HG02884 (cell line): ENCODE measurements at regions not wholly inside any gene's neighbourhood (a gene's known extent, or its start where the extent isn't known, plus 50 kb on each side); places are given as distances from the start of the nearest gene placed in this dataset.

ENCODE experiments used
- ATAC-seq: cut with Tn5 transposase; IDR thresholded peaks from one replicate; pipeline ENCODE4 v1.9.1; 2021; ENCODE audit warnings: mild to moderate bottlenecking, moderate library complexity; ENCODE audit not compliant: unreplicated experiment

- ATAC-seq, result no peak
Observed at GRCh38 chrX:38856670-38857265, 55.5 kb downstream of the MID1IP1 start.

- ATAC-seq, result no peak
Observed at GRCh38 chrX:38857736-38858523, 56.7 kb downstream of the MID1IP1 start.

- no peak for ATAC-seq
Observed at GRCh38 chrX:38859602-38860001, 58.3 kb downstream of the MID1IP1 start.

- ATAC-seq, result peak; percentile 48
Observed at GRCh38 chrX:38860106-38861013, 59.1 kb downstream of the MID1IP1 start.

DNA sequence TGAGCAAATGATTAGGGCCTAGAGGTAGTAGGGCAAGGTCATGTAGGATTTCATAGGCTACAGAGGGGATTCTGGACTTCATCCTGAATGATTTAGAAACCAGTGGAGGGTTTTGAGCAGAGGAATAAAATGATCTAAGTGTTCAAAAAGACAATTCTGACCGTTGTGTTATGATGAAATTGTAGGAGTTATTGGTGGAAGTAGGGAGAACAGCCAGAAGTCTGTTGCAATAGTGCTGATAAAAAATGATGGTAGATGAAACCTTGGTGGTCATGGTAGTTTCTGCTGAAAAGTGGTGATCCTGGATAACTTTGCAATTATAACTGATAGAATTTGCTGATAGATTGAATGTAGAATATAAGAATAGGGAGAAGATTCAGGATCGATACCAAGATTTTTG is 60.2 kb downstream of the MID1IP1 start:
- ATAC-seq, result no peak

- ATAC-seq, result no peak
Observed at GRCh38 chrX:38862100-38862499, 60.8 kb downstream of the MID1IP1 start.

GRCh38 chrX:38864165-38864564 is 62.9 kb downstream of the MID1IP1 start:
- ATAC-seq, result no peak

DNA sequence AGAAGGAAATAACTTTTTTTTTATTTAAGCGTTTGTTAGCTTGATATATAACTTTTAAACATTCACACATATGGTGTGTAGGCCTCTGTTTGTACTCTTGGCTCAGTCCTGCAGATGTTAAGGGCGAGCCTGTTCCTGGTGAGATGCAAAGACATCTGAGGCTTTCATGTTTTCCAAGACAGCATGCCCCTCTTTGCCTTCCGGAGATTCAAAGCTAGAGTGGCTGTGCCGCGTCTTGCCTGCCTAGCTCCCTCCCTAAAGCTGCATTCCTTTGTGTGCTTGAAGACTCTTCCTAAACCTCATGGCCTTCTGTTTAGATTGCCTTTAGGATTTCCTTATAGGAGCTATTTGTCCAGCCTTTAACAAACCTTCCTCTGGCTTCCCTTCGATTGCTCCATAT is 67.1 kb downstream of the MID1IP1 start:
- ATAC-seq, result no peak

GRCh38 chrX:38868941-38869401 is 67.7 kb downstream of the MID1IP1 start:
- ATAC-seq, result no peak

DNA sequence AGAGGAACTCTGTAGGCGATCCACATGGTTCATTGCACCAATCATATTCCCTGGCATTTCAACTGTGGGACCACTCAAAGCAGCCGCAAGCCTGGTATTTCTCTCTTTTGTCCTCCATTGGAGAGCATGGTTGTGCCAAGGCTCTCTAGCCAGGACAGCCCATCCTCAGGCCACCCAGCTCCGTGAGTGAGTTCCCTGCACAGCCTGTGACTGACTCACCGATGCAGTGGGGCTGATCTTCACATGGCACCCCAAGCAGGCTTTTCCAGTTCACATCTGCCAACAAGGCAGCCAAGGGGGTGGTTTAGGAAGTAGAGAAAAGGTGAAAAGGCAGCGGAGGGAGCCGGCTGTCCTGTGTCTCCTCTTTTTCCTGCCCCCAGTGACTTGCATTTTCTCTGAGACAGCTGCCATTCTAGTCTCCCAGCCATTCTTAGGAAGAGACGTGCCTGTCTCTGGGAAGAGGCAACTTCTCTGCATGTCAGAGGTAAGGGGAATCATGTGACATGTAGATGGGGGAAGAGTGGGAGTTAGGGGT is 69.2 kb downstream of the MID1IP1 start:
- ATAC-seq, result no peak

- ATAC-seq, result no peak
Observed at GRCh38 chrX:38871129-38872029, 70.1 kb downstream of the MID1IP1 start.

DNA sequence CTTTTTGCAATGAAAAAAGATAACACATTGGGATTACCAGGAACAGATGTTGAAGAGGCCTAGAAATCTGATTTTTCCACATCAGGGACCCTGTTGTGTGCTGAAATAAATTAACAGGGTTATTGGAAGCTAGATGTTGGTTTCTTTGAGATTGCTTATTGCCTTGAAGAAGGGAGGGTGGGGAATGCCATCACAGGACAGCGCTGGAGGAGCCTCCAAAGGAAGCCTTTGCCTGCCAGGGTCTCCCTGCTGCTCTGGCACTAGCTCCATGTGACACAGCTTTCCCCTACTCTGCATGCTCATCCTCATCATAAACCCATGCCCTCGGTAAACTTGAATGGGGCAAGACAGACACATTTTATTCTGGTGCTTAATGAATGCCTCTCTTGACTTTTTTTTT is 76.1 kb downstream of the MID1IP1 start:
- ATAC-seq, result no peak

DNA sequence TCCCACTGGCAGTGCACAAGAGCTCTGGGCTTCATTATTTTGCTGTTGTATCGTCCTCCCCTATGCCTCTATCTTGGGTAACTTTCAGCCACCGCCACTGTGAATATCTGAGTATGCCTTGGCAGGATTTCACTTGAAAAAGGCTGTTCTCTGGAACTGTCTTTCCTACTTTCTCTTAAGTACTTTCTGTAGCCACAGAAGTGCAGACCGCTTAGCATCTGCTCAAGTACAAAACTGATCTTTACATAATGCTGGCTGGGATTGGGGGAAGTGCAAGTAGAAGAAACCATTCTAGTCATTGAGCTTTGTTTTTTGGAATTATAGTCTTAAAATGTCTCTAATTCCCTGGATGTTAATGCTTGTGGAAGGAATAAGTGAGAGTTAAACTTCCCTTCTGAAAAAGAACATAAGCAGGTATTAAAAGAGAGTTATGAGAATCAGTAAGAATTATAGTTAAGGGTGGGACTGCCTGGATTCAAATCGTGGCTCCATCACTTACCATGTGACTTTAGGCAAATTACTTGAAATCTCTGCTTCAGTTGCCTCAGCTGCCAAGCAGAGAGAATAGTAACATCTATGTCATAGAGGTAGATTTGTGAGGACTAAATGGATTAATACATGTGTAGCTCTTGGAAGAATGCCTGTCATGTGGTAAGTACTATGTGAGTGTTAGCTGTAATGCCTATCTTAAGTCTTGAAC is 77.5 kb downstream of the MID1IP1 start:
- no peak for ATAC-seq

DNA sequence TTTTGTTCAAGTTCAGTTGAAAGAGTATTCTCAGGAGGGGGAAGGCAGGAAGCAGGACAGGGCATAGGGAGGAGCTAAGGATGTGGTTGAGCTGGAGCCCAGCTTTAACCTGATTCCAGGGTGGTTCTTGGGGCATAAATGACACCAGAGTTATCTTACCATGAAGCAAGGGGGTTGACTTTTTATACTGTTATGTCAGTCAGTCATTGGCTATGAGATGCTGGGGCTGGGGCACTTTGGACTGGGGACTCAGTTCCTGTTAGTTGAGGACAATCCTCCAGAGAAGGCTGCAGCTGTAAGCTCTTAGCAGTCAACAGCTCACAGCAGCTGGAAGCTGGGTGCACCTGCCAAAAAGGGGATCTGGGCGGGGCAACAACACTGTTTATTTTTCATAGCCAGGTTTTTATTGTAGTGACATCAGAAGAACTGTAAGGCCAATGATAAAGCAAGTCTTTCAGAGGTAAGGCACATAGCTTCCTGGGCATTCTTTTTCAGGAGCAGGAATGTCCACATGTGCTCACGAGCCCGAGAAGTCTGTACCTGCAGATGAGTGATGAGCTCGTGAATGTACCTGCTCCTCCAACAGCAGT is 78.5 kb downstream of the MID1IP1 start:
- peak; percentile 44 for ATAC-seq

GRCh38 chrX:38880296-38880854 is 79.1 kb downstream of the MID1IP1 start:
- ATAC-seq, result no peak

GRCh38 chrX:38881066-38881465 is 79.8 kb downstream of the MID1IP1 start:
- no peak for ATAC-seq

DNA sequence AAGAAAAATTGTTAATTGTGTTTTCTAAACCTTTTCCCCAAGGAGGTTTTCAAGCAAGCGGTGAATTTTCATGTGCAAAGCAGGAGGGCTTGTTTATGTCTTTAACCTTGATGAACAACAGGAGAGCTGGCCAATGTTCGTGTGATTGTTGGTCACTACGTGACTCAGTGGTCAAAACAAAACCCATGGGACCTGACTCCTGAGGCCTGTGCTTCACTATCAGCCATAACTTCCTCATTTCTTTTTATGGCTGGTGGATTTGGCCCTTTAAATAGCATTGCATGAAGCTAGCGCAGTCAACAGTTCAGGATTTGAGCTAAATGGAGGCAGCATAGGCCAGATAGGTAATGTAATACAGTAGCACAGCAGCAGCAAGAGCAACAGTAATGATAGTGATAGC is 80.5 kb downstream of the MID1IP1 start:
- ATAC-seq, result peak; percentile 45

GRCh38 chrX:38882894-38883626 is 81.8 kb downstream of the MID1IP1 start:
- no peak for ATAC-seq
